Fibroblast of pulmonary artery (primary cell): ENCODE measurements at regions not wholly inside any gene's neighbourhood (a gene's known extent, or its start where the extent isn't known, plus 50 kb on each side); places are given as distances from the start of the nearest gene placed in this dataset.

ENCODE experiments used
- DNase-seq: peaks from one replicate; pipeline ENCODE4 v3.0.0-alpha.2; 2010; ENCODE audit warnings: low read depth
- H3K4me3 ChIP-seq: replicated peaks from 2 replicates; pipeline ENCODE4 v1.5.1; 2011; ENCODE audit warnings: low read depth, mild to moderate bottlenecking, control low read depth, low read length, moderate library complexity
- CTCF ChIP-seq: IDR thresholded peaks from 2 replicates; pipeline ENCODE4 v1.5.1; 2011; ENCODE audit warnings: mild to moderate bottlenecking, control low read depth, low read length, inconsistent platforms; ENCODE audit errors: missing control alignments

GRCh38 chrX:45868425-45868824 lies 667.7 kb upstream of the DIPK2B start:
- no peak overlapping the region for H3K4me3 ChIP-seq
- no peak for TF ChIP-seq CTCF
- no peak for DNase-seq

- no peak overlapping the region for H3K4me3 ChIP-seq
- TF ChIP-seq CTCF: no peak
- no peak for DNase-seq
Observed at GRCh38 chrX:45862801-45863200, 662.1 kb upstream of the DIPK2B start.

GRCh38 chrX:45860450-45860849 lies 659.8 kb upstream of the DIPK2B start:
- TF ChIP-seq CTCF: no peak
- no peak for DNase-seq
- H3K4me3 ChIP-seq: no peak overlapping the region

GRCh38 chrX:45859407-45859806 lies 658.7 kb upstream of the DIPK2B start:
- no peak overlapping the region for H3K4me3 ChIP-seq
- TF ChIP-seq CTCF: no peak

GRCh38 chrX:45852884-45853283 lies 652.2 kb upstream of the DIPK2B start:
- TF ChIP-seq CTCF: no peak
- no peak for DNase-seq
- no peak overlapping the region for H3K4me3 ChIP-seq

More at GRCh38 chrX:45859407-45859806, 658.7 kb upstream of the DIPK2B start:
- DNase-seq: no peak

GRCh38 chrX:45851434-45851991 lies 650.8 kb upstream of the DIPK2B start:
- DNase-seq: no peak
- TF ChIP-seq CTCF: no peak
- H3K4me3 ChIP-seq: peak overlapping the region; percentile 68

- peak overlapping the region; percentile 68 for H3K4me3 ChIP-seq
- TF ChIP-seq CTCF: no peak
- peak; percentile 27 for DNase-seq
Observed at GRCh38 chrX:45850775-45851433, 650.2 kb upstream of the DIPK2B start.
